HEK293 (cell line): ENCODE measurements at regions not wholly inside any gene's neighbourhood (a gene's known extent, or its start where the extent isn't known, plus 50 kb on each side); places are given as distances from the start of the nearest gene placed in this dataset.

ENCODE experiments used
- ZNF792 ChIP-seq: fragments of 450-650 bp; formaldehyde crosslinking; IDR thresholded peaks from 2 replicates; pipeline ENCODE4 v1.5.1; 2016; ENCODE audit warnings: missing biosample characterization, missing genetic modification characterization
- TF ChIP-seq, protein P1 (sequence below): fragments of 450-650 bp; formaldehyde crosslinking; IDR thresholded peaks from 2 replicates; pipeline ENCODE4 v1.5.1; 2016; ENCODE audit warnings: missing biosample characterization, missing genetic modification characterization

DNA sequence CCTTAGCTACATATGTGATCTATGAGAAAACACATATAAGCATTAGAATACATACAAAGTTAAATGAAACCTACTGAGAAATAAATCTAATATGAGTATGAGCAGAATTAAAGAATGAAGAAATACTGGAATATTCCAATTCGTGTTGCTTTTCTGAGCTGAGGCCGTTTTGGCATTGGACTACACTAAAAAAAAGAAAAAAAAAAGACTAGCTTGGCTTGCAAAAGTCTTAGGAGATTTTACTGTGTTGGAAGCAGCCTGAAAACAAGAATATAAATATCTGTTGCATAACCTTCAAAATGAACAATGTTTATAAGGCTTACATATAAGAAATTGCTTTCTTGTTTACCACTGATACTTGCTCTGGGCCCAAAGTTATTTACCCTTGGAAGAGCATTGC lies 562.8 kb downstream of the TMEM182 start:
- no peak for TF ChIP-seq ZNF792 (tag by site-specific recombination)
- TF ChIP-seq, protein P1, sequence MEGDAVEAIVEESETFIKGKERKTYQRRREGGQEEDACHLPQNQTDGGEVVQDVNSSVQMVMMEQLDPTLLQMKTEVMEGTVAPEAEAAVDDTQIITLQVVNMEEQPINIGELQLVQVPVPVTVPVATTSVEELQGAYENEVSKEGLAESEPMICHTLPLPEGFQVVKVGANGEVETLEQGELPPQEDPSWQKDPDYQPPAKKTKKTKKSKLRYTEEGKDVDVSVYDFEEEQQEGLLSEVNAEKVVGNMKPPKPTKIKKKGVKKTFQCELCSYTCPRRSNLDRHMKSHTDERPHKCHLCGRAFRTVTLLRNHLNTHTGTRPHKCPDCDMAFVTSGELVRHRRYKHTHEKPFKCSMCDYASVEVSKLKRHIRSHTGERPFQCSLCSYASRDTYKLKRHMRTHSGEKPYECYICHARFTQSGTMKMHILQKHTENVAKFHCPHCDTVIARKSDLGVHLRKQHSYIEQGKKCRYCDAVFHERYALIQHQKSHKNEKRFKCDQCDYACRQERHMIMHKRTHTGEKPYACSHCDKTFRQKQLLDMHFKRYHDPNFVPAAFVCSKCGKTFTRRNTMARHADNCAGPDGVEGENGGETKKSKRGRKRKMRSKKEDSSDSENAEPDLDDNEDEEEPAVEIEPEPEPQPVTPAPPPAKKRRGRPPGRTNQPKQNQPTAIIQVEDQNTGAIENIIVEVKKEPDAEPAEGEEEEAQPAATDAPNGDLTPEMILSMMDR (tag by site-specific recombination) = no peak
